ENCODE measurements at regions not wholly inside any gene's neighbourhood (a gene's known extent, or its start where the extent isn't known, plus 50 kb on each side); places are given as distances from the start of the nearest gene placed in this dataset.

GRCh38 chr15:97053635-97054034 is 723.1 kb downstream of the NR2F2 start:
- DNase-seq = no peak

- no peak for DNase-seq
These were observed 727.0 kb downstream of the NR2F2 start for GRCh38 chr15:97057503-97057902.

GRCh38 chr15:97059281-97059680 is 728.8 kb downstream of the NR2F2 start:
- no peak for DNase-seq

- no peak for DNase-seq
These were observed 730.9 kb downstream of the NR2F2 start for GRCh38 chr15:97061392-97061791.

- no peak for DNase-seq
These were observed 741.2 kb downstream of the NR2F2 start for GRCh38 chr15:97071668-97072067.

GRCh38 chr15:97072545-97072944 is 742.0 kb downstream of the NR2F2 start:
- DNase-seq = no peak

- DNase-seq = no peak
These were observed 745.5 kb downstream of the NR2F2 start for GRCh38 chr15:97076011-97076410.

GRCh38 chr15:97077975-97078374 is 747.5 kb downstream of the NR2F2 start:
- DNase-seq = no peak

- DNase-seq = no peak
These were observed 748.1 kb downstream of the NR2F2 start for GRCh38 chr15:97078591-97078990.

- DNase-seq = no peak
These were observed 751.2 kb downstream of the NR2F2 start for GRCh38 chr15:97081666-97082226.

GRCh38 chr15:97082830-97083229 is 752.3 kb downstream of the NR2F2 start:
- DNase-seq = no peak

- no peak for DNase-seq
These were observed 754.1 kb downstream of the NR2F2 start for GRCh38 chr15:97084650-97085049.

GRCh38 chr15:97085731-97086130 is 755.2 kb downstream of the NR2F2 start:
- DNase-seq = no peak

GRCh38 chr15:97087006-97087741 is 756.7 kb downstream of the NR2F2 start:
- DNase-seq = no peak

- no peak for DNase-seq
These were observed 760.6 kb downstream of the NR2F2 start for GRCh38 chr15:97091093-97091492.

- DNase-seq = no peak
These were observed 762.2 kb downstream of the NR2F2 start for GRCh38 chr15:97092656-97093055.

GRCh38 chr15:97096303-97096835 is 765.9 kb downstream of the NR2F2 start:
- no peak for DNase-seq

GRCh38 chr15:97099040-97099439 is 768.5 kb downstream of the NR2F2 start:
- no peak for DNase-seq

GRCh38 chr15:97101572-97101971 is 771.1 kb downstream of the NR2F2 start:
- DNase-seq = no peak

- DNase-seq = no peak
These were observed 784.6 kb downstream of the NR2F2 start for GRCh38 chr15:97114900-97115760.

- DNase-seq = no peak
These were observed 785.2 kb downstream of the NR2F2 start for GRCh38 chr15:97115761-97116070.

- DNase-seq = no peak
These were observed 794.3 kb downstream of the NR2F2 start for GRCh38 chr15:97124790-97125189.

GRCh38 chr15:97126553-97127233 is 796.2 kb downstream of the NR2F2 start:
- DNase-seq = no peak
